ENCODE measurements at regions not wholly inside any gene's neighbourhood (a gene's known extent, or its start where the extent isn't known, plus 50 kb on each side); places are given as distances from the start of the nearest gene placed in this dataset.
"Not testable (repeated sequence)": the region's sequence is repeated elsewhere in the genome, so short reads cannot be mapped to it uniquely, and the experiment has no call there.

- DNase-seq = no peak
These were observed 288.1 kb upstream of the POU1F1 start for GRCh38 chr3:87564438-87564837.

DNA sequence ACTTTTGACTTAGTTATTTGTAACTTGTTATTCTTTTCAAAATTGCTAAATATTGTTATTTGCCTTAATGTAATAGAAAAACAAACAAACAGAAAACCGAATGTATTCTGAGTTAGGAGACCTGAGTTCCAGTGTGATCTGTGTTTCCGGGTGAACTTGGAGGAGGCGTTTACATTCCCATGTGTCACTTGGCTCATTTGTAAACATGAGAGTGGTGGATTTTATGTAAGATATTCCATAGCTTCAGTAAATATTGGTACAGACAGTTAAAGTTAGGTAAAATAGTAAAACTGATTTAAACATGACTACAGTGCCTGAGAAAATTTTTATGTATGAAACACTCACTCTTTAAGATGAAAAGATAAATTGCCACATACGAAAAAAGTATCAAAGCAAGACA, 287.3 kb upstream of the POU1F1 start:
- no peak for DNase-seq

- DNase-seq = no peak
These were observed 282.1 kb upstream of the POU1F1 start for GRCh38 chr3:87558492-87558891.

- DNase-seq = no peak
These were observed 278.9 kb upstream of the POU1F1 start for GRCh38 chr3:87555290-87555689.

GRCh38 chr3:87553058-87553457, 276.7 kb upstream of the POU1F1 start:
- DNase-seq = no peak

DNA sequence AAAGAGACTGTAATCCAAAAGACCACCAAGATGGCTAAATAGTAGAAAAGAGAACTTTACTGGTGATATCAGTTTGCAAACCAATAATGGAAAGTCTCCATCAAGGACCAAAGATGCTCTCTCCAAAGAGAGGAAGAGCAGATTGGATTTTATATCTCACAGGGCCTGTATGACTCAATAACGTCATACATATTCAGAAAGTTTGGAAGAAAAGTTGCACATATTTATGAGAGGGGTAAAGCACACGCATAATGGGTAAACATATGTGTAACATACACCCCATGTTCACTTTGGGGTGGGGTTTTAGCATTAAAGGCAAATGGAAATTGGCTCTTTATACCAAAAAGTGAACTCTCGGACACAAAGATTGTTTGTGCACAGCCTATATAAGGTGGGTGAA, 274.5 kb upstream of the POU1F1 start:
- DNase-seq = no peak

DNA sequence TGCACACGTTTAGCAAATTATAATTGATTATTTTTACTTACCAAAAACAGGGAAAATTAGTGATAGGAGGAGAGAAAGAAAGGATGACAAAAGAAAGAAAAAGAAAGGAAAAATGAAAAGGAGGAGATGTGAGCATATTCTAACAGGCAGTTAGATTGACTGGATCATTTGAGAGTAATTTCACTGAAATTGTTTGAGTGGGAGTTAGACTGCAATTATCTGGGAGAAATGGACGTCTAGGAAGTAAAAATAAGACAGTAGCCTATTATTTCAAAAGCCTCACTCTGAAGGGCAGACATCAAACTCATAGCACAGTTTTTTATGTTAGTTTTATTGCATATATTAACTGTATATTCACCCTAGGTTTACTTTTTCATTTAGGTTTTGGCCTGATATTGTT, 272.8 kb upstream of the POU1F1 start:
- no peak for DNase-seq

- DNase-seq = no peak
These were observed 271.9 kb upstream of the POU1F1 start for GRCh38 chr3:87548271-87548670.

- DNase-seq = no peak
These were observed 269.8 kb upstream of the POU1F1 start for GRCh38 chr3:87546216-87546615.

GRCh38 chr3:87543408-87543807, 267.0 kb upstream of the POU1F1 start:
- DNase-seq = not testable (repeated sequence)

DNA sequence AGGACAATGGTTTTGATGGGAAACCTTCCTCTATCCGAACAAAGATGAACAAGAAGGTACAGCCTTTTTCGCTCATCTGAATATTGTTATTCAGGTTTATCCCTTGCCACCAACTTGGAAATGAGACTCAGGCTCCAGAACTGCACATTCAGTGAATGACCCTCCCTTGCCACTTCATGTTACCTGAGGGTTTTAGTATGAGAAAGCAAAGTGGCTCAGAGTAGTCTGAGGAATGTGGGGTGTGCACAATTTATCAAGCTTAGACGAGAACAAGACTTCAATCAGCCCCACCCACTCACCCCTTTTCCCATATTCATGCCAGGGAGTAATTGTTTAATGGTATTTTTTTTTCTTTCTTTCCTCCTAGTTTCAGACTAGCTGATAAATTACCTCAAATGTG, 265.3 kb upstream of the POU1F1 start:
- no peak for DNase-seq

DNA sequence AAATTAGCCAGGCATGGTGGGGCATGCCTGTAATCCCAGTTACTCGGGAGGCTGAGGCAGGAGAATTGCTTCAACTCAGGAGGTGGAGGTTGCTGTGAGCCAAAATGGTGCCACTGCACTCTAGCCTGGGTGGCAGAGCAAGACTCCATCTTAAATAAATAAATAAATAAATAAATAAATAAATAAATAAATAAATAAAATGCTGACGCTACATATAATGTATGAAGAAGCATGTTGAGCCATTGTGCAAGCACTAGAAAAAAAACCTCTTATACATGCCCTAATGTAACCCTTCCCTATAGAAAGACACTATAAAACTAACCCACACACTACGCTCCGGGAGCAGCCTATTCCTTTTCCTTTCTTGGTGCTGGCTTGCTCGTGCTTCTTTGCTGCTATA, 262.3 kb upstream of the POU1F1 start:
- not testable (repeated sequence) for DNase-seq

DNA sequence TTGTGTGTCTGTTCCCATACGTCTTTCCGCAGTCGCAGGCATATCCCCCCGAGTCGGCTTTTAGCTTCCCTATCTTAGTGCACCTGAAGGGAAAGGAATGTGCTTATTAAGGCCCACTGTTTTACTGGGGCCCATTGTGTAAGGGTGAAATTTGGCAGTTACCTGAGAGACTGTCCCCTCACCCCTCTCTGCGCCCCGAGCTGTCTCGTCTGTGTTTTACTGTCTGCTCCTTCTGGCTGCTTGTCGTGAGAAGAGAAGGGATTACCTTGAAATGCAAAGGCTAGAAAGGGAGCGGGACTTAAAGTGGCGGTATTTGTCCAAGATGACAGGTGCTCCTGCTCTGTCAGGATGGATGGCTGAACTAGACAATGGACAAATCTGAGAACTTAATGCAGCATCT, 233.0 kb upstream of the POU1F1 start:
- DNase-seq = no peak

DNA sequence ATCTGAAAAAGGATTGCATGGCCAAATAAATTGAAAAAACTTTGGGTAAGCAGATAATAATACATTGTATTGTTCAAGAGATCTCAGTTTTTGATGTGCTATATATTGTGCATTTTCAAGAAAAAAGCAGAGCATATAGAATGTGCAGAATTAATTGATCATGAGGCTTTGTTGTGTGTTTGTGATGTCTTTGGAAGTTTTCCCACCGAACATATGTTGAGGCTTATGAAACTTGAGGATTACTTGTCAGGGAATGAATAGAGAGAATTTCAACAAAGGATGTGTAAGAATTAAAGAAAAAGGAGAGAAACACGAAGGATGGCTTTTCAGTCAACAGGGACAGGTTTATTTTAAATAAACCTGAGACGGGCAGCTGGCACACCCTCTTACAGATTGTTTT, 232.5 kb upstream of the POU1F1 start:
- no peak for DNase-seq

GRCh38 chr3:87507753-87508152, 231.4 kb upstream of the POU1F1 start:
- DNase-seq = no peak

- peak; percentile 8 for DNase-seq
These were observed 227.6 kb upstream of the POU1F1 start for GRCh38 chr3:87503900-87504498.

DNA sequence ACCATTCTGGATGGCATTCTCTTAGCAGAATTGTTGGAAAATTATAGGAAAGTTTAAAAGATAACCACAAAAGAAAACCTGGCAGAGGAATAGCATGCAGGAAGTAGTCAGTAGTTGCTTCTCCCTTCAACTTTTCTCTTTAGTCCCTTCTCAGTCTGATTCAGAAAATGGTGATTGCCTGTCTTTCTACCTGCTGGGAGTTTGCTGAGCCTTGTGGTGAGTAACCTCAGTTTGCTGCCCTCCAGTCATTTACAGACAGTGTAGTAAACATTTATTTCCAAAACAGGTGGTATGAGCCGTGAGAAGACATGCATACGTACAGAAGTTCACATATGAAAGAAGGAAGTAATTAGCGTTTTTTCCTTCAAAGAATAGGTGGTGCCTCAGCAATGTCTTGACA, 224.7 kb upstream of the POU1F1 start:
- DNase-seq = no peak

DNA sequence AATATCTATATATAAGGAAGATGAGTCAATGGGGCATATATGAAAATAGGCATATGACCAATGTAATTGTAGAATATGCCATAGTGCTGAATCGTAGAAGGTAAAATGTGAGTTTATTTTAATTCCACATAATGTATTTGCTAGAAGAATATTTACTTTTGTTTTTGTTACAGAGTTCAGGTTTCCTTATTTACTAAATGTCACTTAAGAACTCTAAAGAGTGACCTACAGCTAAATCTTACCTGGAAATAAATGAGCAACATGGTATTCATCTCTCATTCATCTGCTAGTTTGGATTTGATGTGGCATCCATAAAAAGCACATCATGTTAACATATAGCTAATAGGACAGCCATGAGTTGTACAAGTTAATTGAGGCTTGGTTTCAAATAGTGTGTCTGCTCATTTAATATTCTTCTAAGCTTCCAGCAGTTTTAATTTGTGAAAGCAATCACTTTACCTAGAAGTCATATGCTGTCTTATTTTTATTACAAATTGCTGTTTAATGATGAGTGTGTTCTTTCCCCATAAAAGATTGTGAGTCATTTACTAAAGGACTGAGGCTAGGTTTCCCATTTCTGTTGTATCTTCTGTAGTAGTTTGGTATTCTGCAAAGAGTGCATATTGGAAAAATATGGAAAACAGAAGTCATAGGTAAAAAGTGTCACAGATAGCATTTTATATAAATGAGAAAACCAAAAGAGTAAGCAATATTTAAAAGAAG, 222.1 kb upstream of the POU1F1 start:
- DNase-seq = no peak

GRCh38 chr3:87495938-87496337, 219.6 kb upstream of the POU1F1 start:
- no peak for DNase-seq

DNA sequence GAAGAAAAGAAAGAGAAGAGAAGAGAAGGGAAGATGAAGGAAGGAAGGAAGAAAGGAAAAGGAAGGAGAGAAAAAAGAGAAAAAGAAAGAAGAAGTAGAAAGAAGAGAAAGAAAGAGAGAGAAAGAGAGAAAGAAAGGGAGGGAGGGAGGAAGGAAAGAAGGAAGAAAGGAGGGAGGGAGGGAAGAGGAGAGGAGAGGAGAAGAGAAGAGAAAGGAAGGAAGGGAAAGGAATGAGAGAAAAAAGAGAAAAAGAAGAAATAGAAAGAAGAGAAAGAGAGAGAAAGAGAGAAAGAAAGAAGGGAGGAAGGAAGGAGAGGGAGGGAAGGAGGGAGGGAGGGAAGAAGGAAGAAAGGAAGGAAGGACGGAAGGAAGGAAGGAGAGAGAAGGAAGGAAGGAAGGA, 217.9 kb upstream of the POU1F1 start:
- DNase-seq = no peak

- DNase-seq = no peak
These were observed 215.5 kb upstream of the POU1F1 start for GRCh38 chr3:87491843-87492242.

- DNase-seq = no peak
These were observed 213.5 kb upstream of the POU1F1 start for GRCh38 chr3:87489892-87490291.

- no peak for DNase-seq
These were observed 212.4 kb upstream of the POU1F1 start for GRCh38 chr3:87488765-87489164.

DNA sequence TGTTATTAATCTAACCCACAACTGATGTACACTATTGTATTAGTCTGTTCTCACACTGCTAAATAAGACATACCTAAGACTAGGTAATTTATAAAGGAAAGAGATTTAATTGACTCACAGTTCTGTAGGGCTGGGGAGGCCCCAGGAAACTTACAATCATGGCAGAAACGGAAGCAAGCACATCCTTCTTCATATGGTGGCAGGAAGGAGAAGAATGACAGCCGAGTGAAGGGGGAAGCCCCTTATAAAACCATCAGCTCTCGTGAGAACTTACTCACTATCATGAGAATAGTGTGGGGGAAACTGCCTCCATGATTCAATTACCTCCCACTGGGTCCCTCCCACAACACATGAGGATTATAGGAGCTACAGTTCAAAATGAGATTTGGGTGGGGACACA, 210.3 kb upstream of the POU1F1 start:
- DNase-seq = not testable (repeated sequence)

- no peak for DNase-seq
These were observed 209.7 kb upstream of the POU1F1 start for GRCh38 chr3:87486115-87486514.
